B cell (primary cell): ENCODE measurements at regions not wholly inside any gene's neighbourhood (a gene's known extent, or its start where the extent isn't known, plus 50 kb on each side); places are given as distances from the start of the nearest gene placed in this dataset.
A peak's percentile ranks its signal among the peaks of the same experiment; 100 is the strongest.

Source experiments
- ATAC-seq: fragments of 200-7000 bp; cut with Tn5 transposase; one replicate; pipeline ENCODE4 v1.10.0; 2021; ENCODE audit warnings: low read depth, mild to moderate bottlenecking, moderate number of reproducible peaks, moderate library complexity
- CTCF ChIA-PET: fragments of 350-600 bp; sonication (Branson Sonifier 250); formaldehyde crosslinking; loops from one replicate; lab custom pipeline; 2021; ENCODE audit warnings: antibody characterized with exemption, inconsistent platforms; lab: Charles Lee
- POLR2A ChIA-PET: fragments of 350-600 bp; sonication (Branson Sonifier 250); formaldehyde crosslinking; loops from one replicate; lab custom pipeline; 2021; ENCODE audit warnings: antibody characterized with exemption; lab: Charles Lee
- DNase-seq: peaks from one replicate; pipeline ENCODE4 v3.0.0; 2013
- H2AFZ ChIP-seq: 2 replicates; pipeline ENCODE4 v1.6.1; 2012; ENCODE audit warnings: mild to moderate bottlenecking, low read depth, low read length; ENCODE audit not compliant: insufficient read depth, poor library complexity, severe bottlenecking
- H3K27ac ChIP-seq, 2 donors: 1 replicate in 1 of 2; 2 replicates in 1 of 2; pipeline ENCODE4 v1.5.1; 2012 to 2013; ENCODE audit warnings: low read length in 2 of 2, mild to moderate bottlenecking in 2 of 2, moderate library complexity in 1 of 2
- H3K27me3 ChIP-seq, 4 experiments: fragments of 200-600 bp in 1 of 4; sonication (generic) in 1 of 4; replicated peaks in 1 of 4; 1 replicate in 2 of 4; 2 replicates in 2 of 4; pipeline versions ENCODE4 v1.6.1 to v1.7.0; 2013 to 2016; ENCODE audit warnings: low read length in 3 of 4, mild to moderate bottlenecking in 2 of 4, mixed read lengths in 1 of 4, moderate library complexity in 1 of 4; ENCODE audit not compliant: insufficient read depth in 4 of 4, control insufficient read depth in 3 of 4; ENCODE audit errors: control extremely low read depth in 1 of 4
- H3K36me3 ChIP-seq, 2 experiments: replicated peaks in 1 of 2; 1 replicate in 1 of 2; 2 replicates in 1 of 2; pipeline versions ENCODE4 v1.6.1 to v1.7.1; 2013; ENCODE audit warnings: low read length in 1 of 2; ENCODE audit not compliant: insufficient read depth in 2 of 2, control insufficient read depth in 1 of 2; ENCODE audit errors: control extremely low read depth in 1 of 2, extremely low read depth in 1 of 2
- H3K4me1 ChIP-seq, 2 donors: fragments of 200-600 bp in 1 of 2; sonication (generic) in 1 of 2; 1 replicate in 1 of 2; 2 replicates in 1 of 2; pipeline versions ENCODE4 v1.5.1 to v1.6.1; 2013 to 2017; ENCODE audit warnings: low read length in 2 of 2; ENCODE audit not compliant: control insufficient read depth in 2 of 2, insufficient read depth in 2 of 2
- H3K4me2 ChIP-seq: replicated peaks from 2 replicates; pipeline ENCODE3; 2012; ENCODE audit warnings: mild to moderate bottlenecking, low read depth, low read length; ENCODE audit not compliant: poor library complexity, severe bottlenecking
- H3K4me3 ChIP-seq, 5 experiments: fragments of 200-600 bp in 1 of 5; sonication (generic) in 1 of 5; 1 replicate in 3 of 5; 2 replicates in 2 of 5; pipeline versions ENCODE4 v1.5.1 to v1.7.0; 2011 to 2016; ENCODE audit warnings: low read length in 4 of 5, mild to moderate bottlenecking in 4 of 5, low read depth in 2 of 5, control low read depth in 1 of 5, moderate library complexity in 1 of 5; ENCODE audit not compliant: insufficient read depth in 1 of 5; ENCODE audit errors: control extremely low read depth in 1 of 5, extremely low read depth in 1 of 5
- H3K79me2 ChIP-seq: fragments of 200-600 bp; sonication (generic); one replicate; pipeline ENCODE4 v1.6.0; 2016; ENCODE audit warnings: low read length; ENCODE audit not compliant: control insufficient read depth, insufficient read depth
- H3K9ac ChIP-seq: fragments of 200-600 bp; sonication (generic); 2 replicates; pipeline ENCODE4 v1.6.1; 2017; ENCODE audit warnings: mild to moderate bottlenecking, low read length, moderate library complexity
- H3K9me3 ChIP-seq, 3 donors: one replicate each; pipeline versions ENCODE4 v1.6.1 to v1.7.1; 2013; ENCODE audit warnings: low read length in 2 of 3; ENCODE audit not compliant: control insufficient read depth in 2 of 3, insufficient read depth in 1 of 3; ENCODE audit errors: control extremely low read depth in 1 of 3
- H4K20me1 ChIP-seq: 2 replicates; pipeline ENCODE4 v1.6.0; 2012; ENCODE audit warnings: mild to moderate bottlenecking, low read length; ENCODE audit not compliant: insufficient read depth, control insufficient read depth, poor library complexity, severe bottlenecking
- H3K27ac Mint-ChIP-seq: one replicate; pipeline ENCODE4 v1.8.0; 2021; ENCODE audit warnings: mixed read lengths
- H3K27me3 Mint-ChIP-seq: one replicate; pipeline ENCODE4 v1.8.0; 2021; ENCODE audit warnings: mixed read lengths
- H3K4me1 Mint-ChIP-seq: one replicate; pipeline ENCODE4 v1.8.0; 2021; ENCODE audit warnings: mixed read lengths
- H3K4me3 Mint-ChIP-seq: one replicate; pipeline ENCODE4 v1.8.0; 2021; ENCODE audit warnings: mixed read lengths
- H3K9me3 Mint-ChIP-seq: one replicate; pipeline ENCODE4 v1.8.0; 2022; ENCODE audit warnings: mixed read lengths; ENCODE audit not compliant: insufficient read depth
- CTCF ChIP-seq: fragments of 200-600 bp; IDR thresholded peaks from one replicate; pipeline ENCODE4 v1.8.0; 2022; ENCODE audit warnings: antibody characterized with exemption, mild to moderate bottlenecking
- EZH2 ChIP-seq: IDR thresholded peaks from 2 replicates; pipeline ENCODE4 v1.6.1; 2012; ENCODE audit warnings: borderline replicate concordance, low read depth, mild to moderate bottlenecking, moderate library complexity, low read length; ENCODE audit not compliant: insufficient read depth, poor library complexity, severe bottlenecking
- WGBS: methylation state at CpG from one replicate; pipeline ENCODE4 v1.1.5; 2013; ENCODE audit warnings: missing lambda C conversion rate; ENCODE audit not compliant: insufficient coverage; 5-methylcytosine and 5-hydroxymethylcytosine counted together
- intact Hi-C: fragments of 100-400 bp; cut with micrococcal nuclease; formaldehyde crosslinking; loops from one replicate; pipeline ENCODE4 v1.10.0; 2022

GRCh38 chr1:51044199-51044598, 57.8 kb upstream of the C1orf185 start:
- Histone ChIP-seq H3K4me1 (no peaks in the 10 kb centered on the region), H4K20me1 (no peaks in the 10 kb centered on the region), H3K4me3 (no peak overlapping the region), H3K36me3 (no peaks in the 10 kb centered on the region), H3K27ac (no peak overlapping the region), H3K9me3 (peaks cover 0 to 4% (median 4%) of the 10 kb centered on the region in 3 donors), H3K79me2 (no peaks in the 10 kb centered on the region), H2AFZ (no peak overlapping the region), H3K9ac (no peak overlapping the region), H3K27me3 (no peaks in the 10 kb centered on the region), H3K4me2 (no peak overlapping the region)
- ATAC-seq (no peak), DNase-seq (no peak)
- TF ChIP-seq EZH2 (no peak), CTCF (no peak)
- Mint-ChIP-seq H3K4me1 (no peaks in the 10 kb centered on the region), H3K4me3 (no peak overlapping the region), H3K9me3 (peaks cover 8% of the 10 kb centered on the region), H3K27me3 (peaks cover 20% of the 10 kb centered on the region), H3K27ac (no peak overlapping the region)
- CTCF ChIA-PET, result interaction anchor here (0.6 to 2.5 kb wide), 6 partner anchors 114 to 269 kb away, joined by 3 to 10 read pairs (median 4); no protein-coding TSS in a partner anchor
- 85% methylated on average over 2 of the region's 3 CpGs for WGBS
- POLR2A ChIA-PET, result no interaction called here
- intact Hi-C loops, result loop anchor here (2.0 kb wide), 1 partner anchor 115 kb away; no protein-coding TSS in a partner anchor

- Histone ChIP-seq H3K36me3 (no peaks in the 10 kb centered on the region), H4K20me1 (no peaks in the 10 kb centered on the region), H3K27ac (no peak overlapping the region), H3K4me1 (no peaks in the 10 kb centered on the region), H3K27me3 (no peaks in the 10 kb centered on the region), H3K79me2 (no peaks in the 10 kb centered on the region), H3K9me3 (peaks cover 0 to under 1% (median 0%) of the 10 kb centered on the region in 3 donors), H3K4me2 (no peak overlapping the region), H2AFZ (no peak overlapping the region), H3K9ac (no peak overlapping the region), H3K4me3 (no peak overlapping the region)
- TF ChIP-seq CTCF, result peak; percentile 49
- TF ChIP-seq EZH2, result no peak
- CTCF ChIA-PET, result interaction anchor here (1.4 to 1.6 kb wide), 2 partner anchors 115 to 270 kb away, joined by 4 to 10 read pairs; no protein-coding TSS in a partner anchor
- H3K27ac Mint-ChIP-seq, result no peak overlapping the region
- no CpG with 5 or more reads among the region's 4 CpGs for whole genome bisulfite sequencing
- DNase-seq, result peak; percentile 16
- H3K4me1 Mint-ChIP-seq, result no peaks in the 10 kb centered on the region
- POLR2A ChIA-PET, result no interaction called here
- peaks cover 5% of the 10 kb centered on the region for H3K9me3 Mint-ChIP-seq
- H3K27me3 Mint-ChIP-seq, result peaks cover 15% of the 10 kb centered on the region
- no peak overlapping the region for H3K4me3 Mint-ChIP-seq
- intact Hi-C loops, result loop anchor here (1.0 to 2.0 kb wide), 3 partner anchors 116 to 270 kb away; no protein-coding TSS in a partner anchor
- ATAC-seq, result no peak
These were observed 57.2 kb upstream of the C1orf185 start for GRCh38 chr1:51044834-51045233.
